Naive thymus-derived CD4-positive, alpha-beta T cell (primary cell): ENCODE measurements at regions not wholly inside any gene's neighbourhood (a gene's known extent, or its start where the extent isn't known, plus 50 kb on each side); places are given as distances from the start of the nearest gene placed in this dataset.

Source experiments
- ATAC-seq: fragments of 150-1000 bp; cut with Tn5 transposase; 2 replicates; pipeline ENCODE4 v1.10.0; 2021; ENCODE audit warnings: mild to moderate bottlenecking, moderate library complexity
- CTCF ChIA-PET: fragments of 350-600 bp; sonication (Branson Sonifier 250); formaldehyde crosslinking; loops from one replicate; lab custom pipeline; 2021; ENCODE audit warnings: antibody characterized with exemption; lab: Charles Lee
- POLR2A ChIA-PET: fragments of 350-600 bp; sonication (Branson Sonifier 250); formaldehyde crosslinking; loops from one replicate; lab custom pipeline; 2021; ENCODE audit warnings: antibody characterized with exemption, inconsistent platforms; lab: Charles Lee
- DNase-seq, 9 donors: peaks; one replicate each; pipeline versions ENCODE4 v3.0.0 to v3.0.0-alpha.2; 2020 to 2022; ENCODE audit warnings: mixed read lengths in 1 of 9
- H3K27ac ChIP-seq: one replicate; pipeline ENCODE4 v1.7.0; 2013; ENCODE audit warnings: mild to moderate bottlenecking, low read depth, low read length, moderate library complexity
- H3K27me3 ChIP-seq, 2 donors: one replicate each; pipeline ENCODE4 v1.7.0; 2013; ENCODE audit warnings: low read length in 2 of 2, mild to moderate bottlenecking in 2 of 2, moderate library complexity in 2 of 2; ENCODE audit not compliant: control insufficient read depth in 2 of 2, insufficient read depth in 2 of 2
- H3K36me3 ChIP-seq, 3 experiments: 1 replicate in 2 of 3; 2 replicates in 1 of 3; pipeline ENCODE4 v1.7.0; 2013; ENCODE audit warnings: low read length in 3 of 3, mild to moderate bottlenecking in 3 of 3, moderate library complexity in 1 of 3; ENCODE audit not compliant: insufficient read depth in 3 of 3, control insufficient read depth in 2 of 3
- H3K4me1 ChIP-seq, 2 donors: one replicate each; pipeline ENCODE4 v1.7.0; 2013; ENCODE audit warnings: low read length in 2 of 2, mild to moderate bottlenecking in 2 of 2, moderate library complexity in 1 of 2; ENCODE audit not compliant: control insufficient read depth in 2 of 2, insufficient read depth in 2 of 2
- H3K4me3 ChIP-seq: 2 replicates; pipeline ENCODE4 v1.7.0; 2013; ENCODE audit warnings: mild to moderate bottlenecking, low read length
- H3K9me3 ChIP-seq, 3 experiments: 1 replicate in 2 of 3; 2 replicates in 1 of 3; pipeline ENCODE4 v1.7.0; 2013; ENCODE audit warnings: low read length in 3 of 3; ENCODE audit not compliant: control insufficient read depth in 2 of 3
- H3K27ac Mint-ChIP-seq, 9 donors: one replicate each; pipeline ENCODE4 v1.8.0; 2020 to 2022; ENCODE audit warnings: mixed read lengths in 9 of 9, mild to moderate bottlenecking in 8 of 9, moderate library complexity in 5 of 9, inconsistent platforms in 2 of 9
- H3K27me3 Mint-ChIP-seq, 5 donors: one replicate each; pipeline ENCODE4 v1.8.0; 2021 to 2022; ENCODE audit warnings: mixed read lengths in 5 of 5, mild to moderate bottlenecking in 1 of 5
- H3K36me3 Mint-ChIP-seq, 5 donors: one replicate each; pipeline ENCODE4 v1.8.0; 2020 to 2022; ENCODE audit warnings: mixed read lengths in 5 of 5, mild to moderate bottlenecking in 3 of 5, inconsistent platforms in 1 of 5
- H3K4me1 Mint-ChIP-seq, 7 donors: one replicate each; pipeline ENCODE4 v1.8.0; 2020 to 2022; ENCODE audit warnings: mixed read lengths in 7 of 7, mild to moderate bottlenecking in 3 of 7, inconsistent platforms in 1 of 7
- H3K4me3 Mint-ChIP-seq, 10 donors: one replicate each; pipeline ENCODE4 v1.8.0; 2020 to 2022; ENCODE audit warnings: mild to moderate bottlenecking in 10 of 10, mixed read lengths in 10 of 10, moderate library complexity in 6 of 10, inconsistent platforms in 2 of 10
- H3K9me3 Mint-ChIP-seq, 11 donors: one replicate each; pipeline ENCODE4 v1.8.0; 2020 to 2022; ENCODE audit warnings: mixed read lengths in 11 of 11, mild to moderate bottlenecking in 4 of 11, inconsistent platforms in 1 of 11, moderate library complexity in 1 of 11
- intact Hi-C, 2 donors: fragments of 100-400 bp; cut with micrococcal nuclease; formaldehyde crosslinking; loops; one replicate each; pipeline ENCODE4 v1.15.1; 2023

DNA sequence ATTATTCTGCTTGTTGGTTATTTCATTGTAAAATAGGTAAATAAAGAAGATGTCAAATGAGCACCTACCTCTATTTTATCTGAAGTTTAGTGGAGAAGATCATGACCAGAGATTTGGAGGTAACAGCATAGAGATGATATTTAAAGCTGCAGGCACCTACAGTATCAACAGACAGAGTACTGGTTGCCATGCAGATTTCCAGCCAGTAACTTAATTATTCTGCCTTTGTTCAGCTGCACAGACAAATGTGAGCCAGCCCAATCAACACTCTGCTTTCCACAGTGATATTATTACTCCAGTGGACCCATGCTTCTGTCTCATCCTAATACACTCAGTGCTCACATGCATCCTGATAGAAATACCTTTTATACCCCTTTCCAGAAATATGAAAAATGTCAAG lies 348.5 kb upstream of the RGS6 start:
- CTCF ChIA-PET = no interaction called here
- ATAC-seq (no peak), DNase-seq (no peak)
- POLR2A ChIA-PET = no interaction called here
- no peak overlapping the region for H3K4me3 Mint-ChIP-seq
- Histone ChIP-seq H3K9me3 (no peaks in the 10 kb centered on the region), H3K27me3 (no peaks in the 10 kb centered on the region), H3K4me1 (no peaks in the 10 kb centered on the region), H3K27ac (no peak overlapping the region), H3K4me3 (no peak overlapping the region), H3K36me3 (no peaks in the 10 kb centered on the region)
- intact Hi-C loops = no loop called here
- peaks cover 18 to 54% (median 34%) of the 10 kb centered on the region in 7 donors for H3K4me1 Mint-ChIP-seq
- H3K27ac Mint-ChIP-seq = no peak overlapping the region
- H3K27me3 Mint-ChIP-seq = no peaks in the 10 kb centered on the region
- H3K9me3 Mint-ChIP-seq = peaks cover 0 to 2% (median 0%) of the 10 kb centered on the region in 11 donors
- H3K36me3 Mint-ChIP-seq = peaks cover 15 to 26% (median 20%) of the 10 kb centered on the region in 5 donors

DNA sequence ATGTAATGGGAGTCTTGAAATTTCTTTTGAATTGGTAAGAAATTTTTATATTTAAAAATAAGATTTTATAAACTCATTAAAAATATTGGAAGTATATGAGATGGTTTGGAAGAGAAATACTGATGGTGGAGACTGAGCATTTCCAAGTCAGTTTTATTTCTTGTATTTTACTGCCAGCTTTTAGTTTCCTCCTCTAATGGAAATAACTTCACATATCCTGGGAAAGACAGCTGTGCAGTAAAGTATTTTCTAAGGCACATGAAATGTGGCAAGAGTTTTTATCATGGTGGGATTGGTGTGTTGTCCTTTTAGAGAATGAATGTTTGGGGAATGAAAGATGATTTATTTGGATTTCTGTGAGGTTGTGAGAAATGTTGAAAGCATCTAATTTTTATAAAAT lies 346.9 kb upstream of the RGS6 start:
- no peak for ATAC-seq
- Histone ChIP-seq H3K36me3 (no peaks in the 10 kb centered on the region), H3K4me3 (no peak overlapping the region), H3K9me3 (no peaks in the 10 kb centered on the region), H3K27ac (no peak overlapping the region), H3K4me1 (no peaks in the 10 kb centered on the region), H3K27me3 (no peaks in the 10 kb centered on the region)
- peak overlapping the region in 1 of 9 donors; percentile 76 for H3K27ac Mint-ChIP-seq
- no peak overlapping the region for H3K4me3 Mint-ChIP-seq
- H3K4me1 Mint-ChIP-seq = peaks cover 18 to 64% (median 43%) of the 10 kb centered on the region in 7 donors
- peaks cover 0 to 2% (median 0%) of the 10 kb centered on the region in 11 donors for H3K9me3 Mint-ChIP-seq
- H3K27me3 Mint-ChIP-seq = no peaks in the 10 kb centered on the region
- H3K36me3 Mint-ChIP-seq = peaks cover 16 to 30% (median 19%) of the 10 kb centered on the region in 5 donors
- no peak for DNase-seq
- ChIA-PET CTCF (no interaction called here), POLR2A (no interaction called here)
- intact Hi-C loops = no loop called here

DNA sequence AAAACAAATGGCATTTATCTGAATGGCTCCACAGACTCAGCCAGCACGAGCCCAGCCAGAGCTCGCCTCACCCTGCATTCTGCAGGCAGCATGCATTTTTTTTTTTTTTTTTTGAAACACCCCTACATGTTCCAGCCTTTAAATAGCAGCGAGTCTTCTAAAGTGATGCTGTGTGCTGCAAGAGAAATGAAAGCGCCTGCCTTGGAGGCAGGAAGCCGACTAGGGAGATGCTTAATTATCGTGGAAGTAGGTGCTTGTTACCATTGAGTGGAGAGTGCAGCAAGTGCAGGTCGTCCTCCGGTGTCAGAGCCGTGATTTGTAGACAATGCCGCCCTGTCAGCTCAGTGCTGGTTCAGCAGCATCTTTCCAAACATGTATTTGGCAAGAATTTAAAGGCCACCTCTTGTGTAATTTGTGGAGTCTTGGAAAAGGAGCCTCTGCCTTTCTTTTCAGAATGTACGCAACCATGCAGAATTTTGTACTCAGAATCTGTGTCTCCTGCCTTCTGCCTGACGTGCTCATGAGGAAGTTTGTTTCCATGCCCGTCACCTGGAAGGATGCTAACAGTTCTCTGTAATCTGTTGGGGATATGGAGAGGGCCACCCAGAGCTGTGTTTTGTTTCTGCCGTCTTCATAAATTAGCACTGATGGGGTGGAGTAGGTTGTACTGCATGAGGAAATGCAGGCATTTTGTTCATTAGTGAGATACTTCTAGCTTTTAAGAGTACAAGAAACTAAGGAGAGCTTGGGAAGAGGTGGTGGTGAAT lies 345.9 kb upstream of the RGS6 start:
- no peaks in the 10 kb centered on the region for H3K27me3 Mint-ChIP-seq
- intact Hi-C loops = no loop called here
- ChIA-PET POLR2A (no interaction called here), CTCF (no interaction called here)
- H3K27me3 ChIP-seq = no peaks in the 10 kb centered on the region
- no peaks in the 10 kb centered on the region for H3K36me3 ChIP-seq
- H3K4me1 Mint-ChIP-seq = peaks cover 18 to 64% (median 46%) of the 10 kb centered on the region in 7 donors
- H3K27ac ChIP-seq = no peak overlapping the region
- ATAC-seq (no peak), DNase-seq (peak in 2 of 9 donors; percentile 2 to 9)
- no peaks in the 10 kb centered on the region for H3K9me3 ChIP-seq
- no peak overlapping the region for H3K4me3 ChIP-seq
- H3K36me3 Mint-ChIP-seq = peaks cover 16 to 32% (median 19%) of the 10 kb centered on the region in 5 donors
- H3K27ac Mint-ChIP-seq = peak overlapping the region in 1 of 9 donors; percentile 37
- no peaks in the 10 kb centered on the region for H3K4me1 ChIP-seq
- peaks cover 0 to 2% (median 0%) of the 10 kb centered on the region in 11 donors for H3K9me3 Mint-ChIP-seq
- H3K4me3 Mint-ChIP-seq = peak overlapping the region in 4 of 10 donors; percentile 16 to 54 (median 27)

DNA sequence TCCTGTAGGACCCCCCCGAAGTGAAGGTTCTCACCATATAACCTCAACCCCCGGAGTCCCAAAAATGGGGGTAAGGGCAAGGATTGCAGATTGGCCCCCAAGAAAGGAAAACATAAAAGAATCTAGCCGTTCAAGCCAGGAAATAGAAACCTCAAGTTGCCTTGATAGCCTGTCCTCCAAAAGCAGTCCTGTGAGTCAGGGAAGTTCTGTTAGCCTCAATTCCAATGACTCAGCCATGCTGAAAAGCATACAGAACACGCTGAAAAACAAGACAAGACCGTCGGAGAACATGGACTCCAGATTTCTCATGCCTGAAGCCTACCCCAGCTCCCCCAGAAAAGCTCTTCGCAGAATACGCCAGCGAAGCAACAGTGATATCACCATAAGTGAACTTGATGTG lies 344.2 kb upstream of the RGS6 start:
- no peaks in the 10 kb centered on the region for H3K36me3 ChIP-seq
- no peaks in the 10 kb centered on the region for H3K27me3 ChIP-seq
- Mint-ChIP-seq H3K27me3 (no peaks in the 10 kb centered on the region), H3K4me3 (no peak overlapping the region), H3K9me3 (peaks cover 0 to 2% (median 0%) of the 10 kb centered on the region in 11 donors), H3K27ac (no peak overlapping the region), H3K4me1 (peaks cover 18 to 66% (median 46%) of the 10 kb centered on the region in 7 donors), H3K36me3 (peaks cover 16 to 34% (median 19%) of the 10 kb centered on the region in 5 donors)
- POLR2A ChIA-PET = no interaction called here
- CTCF ChIA-PET = no interaction called here
- DNase-seq = no peak
- no peak overlapping the region for H3K4me3 ChIP-seq
- H3K4me1 ChIP-seq = peaks cover 5 to 6% of the 10 kb centered on the region in 2 donors
- H3K9me3 ChIP-seq = no peaks in the 10 kb centered on the region
- no peak overlapping the region for H3K27ac ChIP-seq
- no peak for ATAC-seq
- intact Hi-C loops = no loop called here

DNA sequence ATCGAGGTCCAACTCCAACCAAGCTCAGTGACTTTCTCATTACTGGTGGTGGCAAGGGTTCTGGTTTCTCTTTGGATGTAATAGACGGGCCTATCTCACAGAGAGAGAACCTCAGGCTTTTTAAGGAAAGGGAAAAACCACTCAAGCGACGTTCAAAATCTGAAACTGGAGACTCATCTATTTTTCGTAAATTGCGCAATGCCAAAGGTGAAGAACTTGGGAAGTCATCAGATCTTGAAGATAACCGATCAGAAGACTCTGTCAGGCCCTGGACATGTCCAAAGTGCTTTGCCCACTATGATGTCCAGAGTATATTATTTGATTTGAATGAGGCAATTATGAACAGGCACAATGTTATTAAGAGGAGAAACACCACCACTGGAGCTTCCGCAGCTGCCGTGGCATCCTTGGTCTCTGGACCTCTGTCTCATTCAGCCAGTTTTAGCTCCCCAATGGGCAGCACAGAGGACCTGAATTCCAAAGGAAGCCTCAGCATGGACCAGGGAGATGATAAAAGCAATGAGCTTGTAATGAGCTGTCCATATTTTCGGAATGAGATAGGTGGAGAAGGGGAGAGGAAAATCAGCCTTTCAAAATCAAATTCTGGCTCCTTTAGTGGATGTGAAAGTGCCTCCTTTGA lies 343.5 kb upstream of the RGS6 start:
- ATAC-seq (no peak), DNase-seq (no peak)
- Histone ChIP-seq H3K36me3 (no peaks in the 10 kb centered on the region), H3K27ac (no peak overlapping the region), H3K27me3 (no peaks in the 10 kb centered on the region), H3K4me1 (peaks cover 5 to 6% of the 10 kb centered on the region in 2 donors), H3K9me3 (no peaks in the 10 kb centered on the region), H3K4me3 (no peak overlapping the region)
- H3K4me3 Mint-ChIP-seq = no peak overlapping the region
- no peaks in the 10 kb centered on the region for H3K27me3 Mint-ChIP-seq
- CTCF ChIA-PET = no interaction called here
- intact Hi-C loops = no loop called here
- POLR2A ChIA-PET = interaction anchor here (0.6 kb wide), 1 partner anchor 26 kb away, joined by 3 read pairs; no protein-coding TSS in a partner anchor
- peaks cover 14 to 31% (median 16%) of the 10 kb centered on the region in 5 donors for H3K36me3 Mint-ChIP-seq
- H3K27ac Mint-ChIP-seq = peak overlapping the region in 1 of 9 donors; percentile 51
- H3K9me3 Mint-ChIP-seq = peaks cover 0 to 2% (median 0%) of the 10 kb centered on the region in 11 donors
- peaks cover 16 to 65% (median 48%) of the 10 kb centered on the region in 7 donors for H3K4me1 Mint-ChIP-seq

DNA sequence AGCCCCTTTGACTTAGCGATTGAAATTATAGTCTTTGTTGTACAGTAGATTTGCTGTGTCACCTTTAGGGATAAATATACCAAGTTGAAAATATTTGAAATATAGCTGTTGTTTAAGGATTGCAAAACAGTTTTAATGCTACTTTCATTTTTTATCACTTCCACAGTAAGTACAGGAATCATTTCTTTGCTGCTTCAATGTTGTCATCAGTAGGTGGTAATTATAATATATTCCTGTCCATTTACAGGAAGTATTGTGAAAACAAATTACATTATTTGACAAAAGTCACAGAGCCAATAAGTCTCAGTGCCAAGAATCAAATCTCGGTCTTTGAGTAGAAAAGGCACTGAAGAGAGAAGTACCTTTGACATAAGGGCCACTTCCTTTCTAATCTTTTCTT lies 342.6 kb upstream of the RGS6 start:
- CTCF ChIA-PET = no interaction called here

More for the DNA sequence above, 342.6 kb upstream of the RGS6 start:
- H3K9me3 Mint-ChIP-seq = peaks cover 0 to 2% (median 0%) of the 10 kb centered on the region in 11 donors
- Histone ChIP-seq H3K9me3 (no peaks in the 10 kb centered on the region), H3K36me3 (no peaks in the 10 kb centered on the region), H3K4me1 (peaks cover 5 to 6% of the 10 kb centered on the region in 2 donors), H3K4me3 (no peak overlapping the region), H3K27me3 (no peaks in the 10 kb centered on the region), H3K27ac (no peak overlapping the region)
- no peaks in the 10 kb centered on the region for H3K27me3 Mint-ChIP-seq
- POLR2A ChIA-PET = no interaction called here
- peaks cover 18 to 69% (median 53%) of the 10 kb centered on the region in 7 donors for H3K4me1 Mint-ChIP-seq
- peak overlapping the region in 2 of 9 donors; percentile 18 to 40 for H3K27ac Mint-ChIP-seq
- no peak for ATAC-seq
- intact Hi-C loops = loop anchor here in 1 of 2 donors (5.0 kb wide), 2 partner anchors 32 to 267 kb away; partner anchors contain the start of gene SIPA1L1
- no peak for DNase-seq
- H3K4me3 Mint-ChIP-seq = peak overlapping the region in 1 of 10 donors; percentile 36
- H3K36me3 Mint-ChIP-seq = peaks cover 11 to 26% (median 13%) of the 10 kb centered on the region in 5 donors
